Testis (tissue), 2 donors: ENCODE measurements at regions not wholly inside any gene's neighbourhood (a gene's known extent, or its start where the extent isn't known, plus 50 kb on each side); places are given as distances from the start of the nearest gene placed in this dataset.

Experiments used
- POLR2A ChIP-seq: fragments of 450-650 bp; IDR thresholded peaks from one replicate; pipeline ENCODE4 v1.6.1; 2017; ENCODE audit warnings: antibody characterized with exemption, mild to moderate bottlenecking, moderate library complexity
- TF ChIP-seq, protein P1 (sequence below), 3 experiments: fragments of 450-650 bp in 2 of 3; fragments of 200-600 bp in 1 of 3; sonication (generic) in 1 of 3; IDR thresholded peaks; one replicate each; pipeline ENCODE4 v1.5.1; 2016 to 2019; ENCODE audit warnings: antibody characterized with exemption in 3 of 3, mild to moderate bottlenecking in 2 of 3, moderate library complexity in 1 of 3

DNA sequence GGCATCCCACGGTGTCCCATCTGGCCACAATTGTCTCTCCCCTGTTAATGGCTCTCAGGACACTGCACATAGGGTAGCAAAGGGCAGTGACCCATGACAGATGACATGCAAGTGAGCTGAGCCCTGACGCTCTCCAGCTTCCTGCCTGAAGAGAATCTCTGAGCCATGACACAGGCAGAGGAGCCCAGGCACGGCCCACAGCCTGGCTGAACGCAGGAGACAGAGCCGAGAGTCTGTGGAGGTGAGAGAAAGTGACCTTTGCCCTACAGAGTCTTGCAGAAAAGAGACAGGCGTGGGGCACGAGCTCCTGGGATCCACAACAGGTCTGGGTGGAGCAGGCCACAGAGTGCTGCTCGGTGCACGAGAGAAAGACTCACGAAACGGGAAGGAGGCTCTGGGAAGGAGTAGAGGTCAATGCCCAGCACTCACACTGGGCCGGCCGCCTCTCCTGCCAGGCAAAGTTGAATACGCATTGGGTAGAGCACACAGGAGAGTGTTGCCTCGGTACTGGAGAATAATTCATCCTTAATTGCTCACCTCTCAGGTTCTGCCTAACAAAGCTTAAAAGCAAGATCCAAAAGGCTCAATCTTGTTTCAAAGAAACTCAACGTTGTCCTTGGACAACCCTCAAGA is 90.3 kb downstream of the MRPL36 start:
- TF ChIP-seq, protein P1, sequence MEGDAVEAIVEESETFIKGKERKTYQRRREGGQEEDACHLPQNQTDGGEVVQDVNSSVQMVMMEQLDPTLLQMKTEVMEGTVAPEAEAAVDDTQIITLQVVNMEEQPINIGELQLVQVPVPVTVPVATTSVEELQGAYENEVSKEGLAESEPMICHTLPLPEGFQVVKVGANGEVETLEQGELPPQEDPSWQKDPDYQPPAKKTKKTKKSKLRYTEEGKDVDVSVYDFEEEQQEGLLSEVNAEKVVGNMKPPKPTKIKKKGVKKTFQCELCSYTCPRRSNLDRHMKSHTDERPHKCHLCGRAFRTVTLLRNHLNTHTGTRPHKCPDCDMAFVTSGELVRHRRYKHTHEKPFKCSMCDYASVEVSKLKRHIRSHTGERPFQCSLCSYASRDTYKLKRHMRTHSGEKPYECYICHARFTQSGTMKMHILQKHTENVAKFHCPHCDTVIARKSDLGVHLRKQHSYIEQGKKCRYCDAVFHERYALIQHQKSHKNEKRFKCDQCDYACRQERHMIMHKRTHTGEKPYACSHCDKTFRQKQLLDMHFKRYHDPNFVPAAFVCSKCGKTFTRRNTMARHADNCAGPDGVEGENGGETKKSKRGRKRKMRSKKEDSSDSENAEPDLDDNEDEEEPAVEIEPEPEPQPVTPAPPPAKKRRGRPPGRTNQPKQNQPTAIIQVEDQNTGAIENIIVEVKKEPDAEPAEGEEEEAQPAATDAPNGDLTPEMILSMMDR (IDR thresholded peaks at IDR 0.05): no peak
- no peak for TF ChIP-seq POLR2A
